HCT116 (cell line): ENCODE measurements at regions not wholly inside any gene's neighbourhood (a gene's known extent, or its start where the extent isn't known, plus 50 kb on each side); places are given as distances from the start of the nearest gene placed in this dataset.

Experiments
- ATAC-seq: fragments of 200-7000 bp; cut with Tn5 transposase; 2 replicates; pipeline ENCODE4 v1.9.1; 2020; ENCODE audit warnings: mild to moderate bottlenecking, moderate library complexity
- BruUV-seq: library from RNA; stranded (reverse); fragments of 400-500 nt; replicated peaks from 2 replicates; lab custom pipeline; 2021; lab: Mats Ljungman, UMichigan
- CTCF ChIA-PET: fragments of 300-600 bp; sonication (Branson Sonifier 250); formaldehyde crosslinking; loops from one replicate; lab custom pipeline; 2021; ENCODE audit warnings: antibody characterized with exemption; lab: Charles Lee
- POLR2A ChIA-PET: fragments of 300-600, 350-600 bp; sonication (Branson Sonifier 250); formaldehyde crosslinking; loops from one replicate; lab custom pipeline; 2021; ENCODE audit warnings: antibody characterized with exemption; lab: Charles Lee
- RAD21 ChIA-PET, 2 experiments: fragments of 300-600 bp; sonication (Branson Sonifier 250); formaldehyde crosslinking; loops; one replicate each; lab custom pipeline; 2023; ENCODE audit warnings: low total read pairs in 2 of 2; ENCODE audit not compliant: uncharacterized antibody in 2 of 2, unreplicated experiment in 2 of 2, low non-redundant PET in 1 of 2; lab: Charles Lee
- DNase-seq: peaks from one replicate; pipeline ENCODE4 v3.0.0-alpha.2; 2010; ENCODE audit warnings: low read depth, low spot score
- H2AFZ ChIP-seq: fragments of 200-600 bp; shearing (Covaris generic), sonication (generic); 2 replicates; pipeline ENCODE4 v1.6.1; 2017; ENCODE audit warnings: low read depth, mixed run types, mixed read lengths, antibody characterized with exemption, low read length; ENCODE audit not compliant: poor library complexity, severe bottlenecking
- H3K27ac ChIP-seq: 2 replicates; pipeline ENCODE4 v1.5.1; 2012; ENCODE audit warnings: low read depth, low read length
- H3K27me3 ChIP-seq: fragments of 200-600 bp; sonication (generic); 2 replicates; pipeline ENCODE4 v1.6.1; 2016; ENCODE audit warnings: mixed run types, low read length, mixed read lengths; ENCODE audit not compliant: insufficient read depth
- H3K36me3 ChIP-seq, 2 experiments: fragments of 200-500 bp in 1 of 2; fragments of 200-600 bp in 1 of 2; sonication (Bioruptor generic) in 1 of 2; sonication (generic) in 1 of 2; 2 replicates each; pipeline versions ENCODE4 v1.5.1 to v1.6.1; 2014 to 2016; ENCODE audit warnings: low read length in 2 of 2, inconsistent platforms in 1 of 2, mixed read lengths in 1 of 2, mixed run types in 1 of 2; ENCODE audit not compliant: insufficient read depth in 2 of 2, control insufficient read depth in 1 of 2
- H3K4me1 ChIP-seq, 2 experiments: fragments of 200-600 bp in 1 of 2; sonication (generic) in 1 of 2; 2 replicates each; pipeline versions ENCODE4 v1.5.1 to v1.6.1; 2012 to 2017; ENCODE audit warnings: low read length in 2 of 2, inconsistent platforms in 1 of 2, mild to moderate bottlenecking in 1 of 2, mixed read lengths in 1 of 2, mixed run types in 1 of 2, moderate library complexity in 1 of 2; ENCODE audit not compliant: insufficient read depth in 2 of 2, control insufficient read depth in 1 of 2
- H3K4me2 ChIP-seq: fragments of 200-600 bp; sonication (generic); 2 replicates; pipeline ENCODE4 v1.6.1; 2017; ENCODE audit warnings: mixed run types, low read length, mixed read lengths
- H3K4me3 ChIP-seq, 2 experiments: fragments of 200-600 bp in 1 of 2; sonication (generic) in 1 of 2; replicated peaks in 1 of 2; 2 replicates each; pipeline ENCODE4 v1.5.1; 2011 to 2016; ENCODE audit warnings: low read length in 2 of 2, control low read depth in 1 of 2, low read depth in 1 of 2, mild to moderate bottlenecking in 1 of 2, mixed read lengths in 1 of 2, mixed run types in 1 of 2
- H3K79me2 ChIP-seq: fragments of 200-600 bp; sonication (generic); 2 replicates; pipeline ENCODE4 v1.6.1; 2017; ENCODE audit warnings: mild to moderate bottlenecking, mixed run types, low read length, moderate library complexity, mixed read lengths; ENCODE audit not compliant: insufficient read depth
- H3K9ac ChIP-seq: fragments of 200-600 bp; sonication (generic); 2 replicates; pipeline ENCODE4 v1.6.1; 2016; ENCODE audit warnings: low read length, mixed read lengths
- H3K9me2 ChIP-seq: fragments of 200-600 bp; sonication (generic), shearing (Covaris generic); 2 replicates; pipeline ENCODE4 v1.6.1; 2017; ENCODE audit warnings: mixed run types, mild to moderate bottlenecking, moderate library complexity; ENCODE audit not compliant: insufficient read depth
- H3K9me3 ChIP-seq, 2 experiments: fragments of 200-500 bp in 1 of 2; fragments of 200-600 bp in 1 of 2; sonication (Bioruptor generic) in 1 of 2; sonication (generic) in 1 of 2; 2 replicates each; pipeline ENCODE4 v1.6.1; 2014 to 2017; ENCODE audit warnings: low read length in 2 of 2, mixed read lengths in 2 of 2, inconsistent platforms in 1 of 2, low read depth in 1 of 2, mild to moderate bottlenecking in 1 of 2, mixed run types in 1 of 2, moderate library complexity in 1 of 2; ENCODE audit not compliant: control insufficient read depth in 1 of 2, insufficient read depth in 1 of 2
- H4K20me1 ChIP-seq: fragments of 200-600 bp; sonication (generic), shearing (Covaris generic); 2 replicates; pipeline ENCODE4 v1.6.1; 2017; ENCODE audit warnings: mixed run types, mild to moderate bottlenecking, moderate library complexity; ENCODE audit not compliant: insufficient read depth
- CBX3 ChIP-seq: IDR thresholded peaks from 2 replicates; pipeline ENCODE4 v1.6.1; 2012; ENCODE audit warnings: low read depth
- EGR1 ChIP-seq: IDR thresholded peaks from 2 replicates; pipeline ENCODE4 v1.6.1; 2012; ENCODE audit warnings: low read depth
- ELF1 ChIP-seq: IDR thresholded peaks from 2 replicates; pipeline ENCODE4 v1.6.1; 2012; ENCODE audit warnings: low read depth, borderline replicate concordance
- JUND ChIP-seq: IDR thresholded peaks from 2 replicates; pipeline ENCODE4 v1.6.1; 2012
- RAD21 ChIP-seq: IDR thresholded peaks from 2 replicates; pipeline ENCODE4 v1.6.1; 2012; ENCODE audit warnings: low read depth, mild to moderate bottlenecking
- SIN3A ChIP-seq: IDR thresholded peaks from 2 replicates; pipeline ENCODE4 v1.6.1; 2012; ENCODE audit warnings: low read depth
- SRF ChIP-seq: IDR thresholded peaks from 2 replicates; pipeline ENCODE4 v1.6.1; 2012; ENCODE audit warnings: low read depth
- YY1 ChIP-seq: IDR thresholded peaks from 2 replicates; pipeline ENCODE4 v1.6.1; 2011; ENCODE audit warnings: low read length, low read depth, moderate library complexity, mild to moderate bottlenecking; ENCODE audit not compliant: insufficient replicate concordance; ENCODE audit errors: extremely low read depth
- ZFX ChIP-seq: fragments of 450-650 bp; IDR thresholded peaks from 2 replicates; pipeline ENCODE4 v1.6.1; 2017
- intact Hi-C: fragments of 100-400 bp; cut with micrococcal nuclease; formaldehyde crosslinking; loops from 2 replicates; pipeline ENCODE4 v1.10.0; 2022
- TF ChIP-seq, protein P1 (sequence below), 3 experiments: fragments of 200-600 bp in 1 of 3; sonication (generic) in 1 of 3; IDR thresholded peaks in 2 of 3; conservative IDR thresholded peaks in 1 of 3; 2 replicates each; pipeline ENCODE4 v1.5.1; 2012 to 2017; ENCODE audit warnings: low read depth in 2 of 3, low read length in 2 of 3, antibody characterized with exemption in 1 of 3, borderline replicate concordance in 1 of 3, control low read depth in 1 of 3, mild to moderate bottlenecking in 1 of 3, mixed read lengths in 1 of 3, mixed run types in 1 of 3, moderate library complexity in 1 of 3; ENCODE audit not compliant: insufficient read depth in 1 of 3
- TF ChIP-seq, protein P2 (sequence below): IDR thresholded peaks from 2 replicates; pipeline ENCODE4 v1.6.1; 2011; ENCODE audit warnings: mild to moderate bottlenecking, low read length, moderate library complexity; ENCODE audit not compliant: insufficient replicate concordance; ENCODE audit errors: extremely low read depth
- TF ChIP-seq, protein P3 (sequence below): IDR thresholded peaks from 2 replicates; pipeline ENCODE4 v1.6.1; 2012
- TF ChIP-seq, protein P4 (sequence below): IDR thresholded peaks from 2 replicates; pipeline ENCODE4 v1.6.1; 2012

DNA sequence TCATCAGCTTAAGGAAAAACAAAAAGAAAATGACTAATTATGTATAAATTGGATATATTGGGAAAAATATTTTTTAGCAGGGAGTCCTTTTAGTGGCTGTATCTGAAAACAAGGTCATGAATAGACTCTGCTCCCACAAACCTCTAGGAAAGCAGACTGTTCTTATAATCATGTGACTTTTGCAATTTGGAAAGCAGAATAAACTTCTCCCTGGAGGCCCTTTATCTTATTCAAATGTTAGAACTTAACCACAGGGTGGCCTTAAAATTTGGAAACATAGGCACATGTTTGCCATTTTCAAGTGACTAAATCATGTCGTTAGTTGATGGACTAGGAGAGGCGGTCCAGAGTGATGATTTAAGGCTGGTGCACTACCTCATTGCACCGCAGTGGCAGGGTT is 196.6 kb upstream of the KRR1 start:
- H3K4me1 ChIP-seq = peaks cover 86 to 100% of the 10 kb centered on the region in 2 experiments
- CTCF ChIA-PET = interaction anchor here (1.8 kb wide), 1 partner anchor 17 kb away, joined by 4 read pairs; no protein-coding TSS in a partner anchor

More for the DNA sequence above, 196.6 kb upstream of the KRR1 start:
- TF ChIP-seq, protein P1, sequence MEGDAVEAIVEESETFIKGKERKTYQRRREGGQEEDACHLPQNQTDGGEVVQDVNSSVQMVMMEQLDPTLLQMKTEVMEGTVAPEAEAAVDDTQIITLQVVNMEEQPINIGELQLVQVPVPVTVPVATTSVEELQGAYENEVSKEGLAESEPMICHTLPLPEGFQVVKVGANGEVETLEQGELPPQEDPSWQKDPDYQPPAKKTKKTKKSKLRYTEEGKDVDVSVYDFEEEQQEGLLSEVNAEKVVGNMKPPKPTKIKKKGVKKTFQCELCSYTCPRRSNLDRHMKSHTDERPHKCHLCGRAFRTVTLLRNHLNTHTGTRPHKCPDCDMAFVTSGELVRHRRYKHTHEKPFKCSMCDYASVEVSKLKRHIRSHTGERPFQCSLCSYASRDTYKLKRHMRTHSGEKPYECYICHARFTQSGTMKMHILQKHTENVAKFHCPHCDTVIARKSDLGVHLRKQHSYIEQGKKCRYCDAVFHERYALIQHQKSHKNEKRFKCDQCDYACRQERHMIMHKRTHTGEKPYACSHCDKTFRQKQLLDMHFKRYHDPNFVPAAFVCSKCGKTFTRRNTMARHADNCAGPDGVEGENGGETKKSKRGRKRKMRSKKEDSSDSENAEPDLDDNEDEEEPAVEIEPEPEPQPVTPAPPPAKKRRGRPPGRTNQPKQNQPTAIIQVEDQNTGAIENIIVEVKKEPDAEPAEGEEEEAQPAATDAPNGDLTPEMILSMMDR (IDR thresholded peaks at IDR 0.05 in 2 of 3, conservative IDR thresholded peaks at IDR 0.05 in 1 of 3; ENCODE audit: borderline replicate concordance in 1 of 3, insufficient read depth in 1 of 3, low read depth in 2 of 3, low read length in 2 of 3) = no peak
- no peak for TF ChIP-seq CBX3
- TF ChIP-seq, protein P2, sequence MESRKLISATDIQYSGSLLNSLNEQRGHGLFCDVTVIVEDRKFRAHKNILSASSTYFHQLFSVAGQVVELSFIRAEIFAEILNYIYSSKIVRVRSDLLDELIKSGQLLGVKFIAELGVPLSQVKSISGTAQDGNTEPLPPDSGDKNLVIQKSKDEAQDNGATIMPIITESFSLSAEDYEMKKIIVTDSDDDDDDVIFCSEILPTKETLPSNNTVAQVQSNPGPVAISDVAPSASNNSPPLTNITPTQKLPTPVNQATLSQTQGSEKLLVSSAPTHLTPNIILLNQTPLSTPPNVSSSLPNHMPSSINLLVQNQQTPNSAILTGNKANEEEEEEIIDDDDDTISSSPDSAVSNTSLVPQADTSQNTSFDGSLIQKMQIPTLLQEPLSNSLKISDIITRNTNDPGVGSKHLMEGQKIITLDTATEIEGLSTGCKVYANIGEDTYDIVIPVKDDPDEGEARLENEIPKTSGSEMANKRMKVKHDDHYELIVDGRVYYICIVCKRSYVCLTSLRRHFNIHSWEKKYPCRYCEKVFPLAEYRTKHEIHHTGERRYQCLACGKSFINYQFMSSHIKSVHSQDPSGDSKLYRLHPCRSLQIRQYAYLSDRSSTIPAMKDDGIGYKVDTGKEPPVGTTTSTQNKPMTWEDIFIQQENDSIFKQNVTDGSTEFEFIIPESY = no peak
- TF ChIP-seq RAD21 = no peak
- TF ChIP-seq SIN3A = no peak
- no peak for TF ChIP-seq SRF
- TF ChIP-seq, protein P3, sequence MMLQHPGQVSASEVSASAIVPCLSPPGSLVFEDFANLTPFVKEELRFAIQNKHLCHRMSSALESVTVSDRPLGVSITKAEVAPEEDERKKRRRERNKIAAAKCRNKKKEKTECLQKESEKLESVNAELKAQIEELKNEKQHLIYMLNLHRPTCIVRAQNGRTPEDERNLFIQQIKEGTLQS = no peak
- TF ChIP-seq YY1 = no peak
- TF ChIP-seq EGR1 = no peak
- TF ChIP-seq ZFX = no peak
- TF ChIP-seq JUND = no peak
- TF ChIP-seq ELF1 = no peak
- TF ChIP-seq, protein P4, sequence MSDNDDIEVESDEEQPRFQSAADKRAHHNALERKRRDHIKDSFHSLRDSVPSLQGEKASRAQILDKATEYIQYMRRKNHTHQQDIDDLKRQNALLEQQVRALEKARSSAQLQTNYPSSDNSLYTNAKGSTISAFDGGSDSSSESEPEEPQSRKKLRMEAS = no peak
- ChIA-PET RAD21 (no interaction called here), POLR2A (interaction anchor here (1.1 to 4.7 kb wide), 3 partner anchors 17 to 46 kb away, joined by 3 to 17 read pairs (median 3); no protein-coding TSS in a partner anchor)
- no peaks in the 10 kb centered on the region for H3K27me3 ChIP-seq
- no TSS peak for BruUV-seq
- no peaks in the 10 kb centered on the region for H3K36me3 ChIP-seq
- DNase-seq (no peak), ATAC-seq (no peak)
- H3K9me3 ChIP-seq = no peaks in the 10 kb centered on the region
- H3K9me2 ChIP-seq = no peaks in the 10 kb centered on the region
- no peak overlapping the region for H2AFZ ChIP-seq
- intact Hi-C loops = no loop called here
- no peaks in the 10 kb centered on the region for H4K20me1 ChIP-seq
- H3K9ac ChIP-seq = no peak overlapping the region
- 0 out of 2 replicates have a peak overlapping the region, but pooled peaks have one; percentile 9 for H3K4me2 ChIP-seq
- H3K4me3 ChIP-seq = no peak overlapping the region
- H3K27ac ChIP-seq = peak overlapping the region; percentile 100
- peaks cover 7% of the 10 kb centered on the region; the same call in 1 of the 2 replicates for H3K79me2 ChIP-seq
